ENCODE measurements at regions not wholly inside any gene's neighbourhood (a gene's known extent, or its start where the extent isn't known, plus 50 kb on each side); places are given as distances from the start of the nearest gene placed in this dataset.

GRCh38 chr5:58054018-58054417 lies 405.9 kb downstream of the PLK2 start:
- intact Hi-C loops (cut with DNase I; ENCODE audit: low total_unique reads) = loop anchor here (2.0 kb wide), 1 partner anchor 33 kb away; no protein-coding TSS in a partner anchor
- Histone ChIP-seq H3K27ac (no peak overlapping the region), H3K9me3 (no peaks in the 10 kb centered on the region), H3K4me3 (no peak overlapping the region), H3K4me1 (no peaks in the 10 kb centered on the region), H3K27me3 (no peaks in the 10 kb centered on the region), H3K36me3 (no peaks in the 10 kb centered on the region)
- TF ChIP-seq CTCF (IDR thresholded peaks at IDR 0.05) (no peak), POLR2AphosphoS5 (IDR thresholded peaks at IDR 0.05) (no peak), POLR2A (IDR thresholded peaks at IDR 0.05) (no peak)
- DNase-seq (ENCODE audit: low spot score in 2 of 2) = no peak

GRCh38 chr5:58048954-58049353 lies 410.9 kb downstream of the PLK2 start:
- no peaks in the 10 kb centered on the region for H3K36me3 ChIP-seq
- H3K27ac ChIP-seq = no peak overlapping the region
- intact Hi-C loops (cut with DNase I; ENCODE audit: low total_unique reads) = no loop called here
- H3K4me1 ChIP-seq = no peaks in the 10 kb centered on the region
- H3K27me3 ChIP-seq = no peaks in the 10 kb centered on the region
- DNase-seq (ENCODE audit: low spot score in 2 of 2) = no peak
- no peaks in the 10 kb centered on the region for H3K9me3 ChIP-seq
- no peak for TF ChIP-seq CTCF (IDR thresholded peaks at IDR 0.05)
- TF ChIP-seq POLR2A (IDR thresholded peaks at IDR 0.05) = no peak
- TF ChIP-seq POLR2AphosphoS5 (IDR thresholded peaks at IDR 0.05) = no peak
- no peak overlapping the region for H3K4me3 ChIP-seq

DNA sequence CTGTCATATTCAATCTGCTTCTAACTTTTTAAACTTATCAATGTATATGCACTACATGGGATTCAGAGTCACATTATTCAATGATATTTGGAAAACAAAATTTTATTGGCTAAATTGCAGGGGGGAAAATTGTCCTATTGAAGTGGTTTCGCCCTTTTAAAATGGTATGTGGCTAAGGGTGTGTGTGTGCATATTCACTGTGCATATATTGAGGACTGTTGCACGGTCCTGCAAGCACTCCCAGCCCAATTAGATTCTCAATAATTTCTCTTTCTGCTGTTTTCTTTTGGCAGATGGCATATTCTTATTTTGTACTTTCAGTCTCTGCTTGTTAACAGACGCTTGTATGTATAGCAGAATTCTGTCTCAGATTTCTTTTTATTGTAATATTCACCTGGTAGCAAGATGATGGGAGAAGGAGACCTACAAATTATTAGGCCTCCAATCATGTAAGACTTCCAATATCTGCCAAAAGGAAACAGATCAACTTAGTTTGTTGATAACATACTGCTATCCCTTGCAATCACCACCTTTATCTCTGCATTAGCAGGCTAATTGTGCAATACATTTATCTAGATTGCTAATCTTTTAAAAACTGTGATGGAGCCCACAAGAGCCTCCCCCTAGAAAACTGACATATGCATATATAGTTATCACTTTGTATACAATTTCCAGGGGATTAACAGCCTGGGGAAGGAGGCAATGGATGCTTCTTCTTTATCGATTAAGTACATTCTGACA lies 411.5 kb downstream of the PLK2 start:
- no peaks in the 10 kb centered on the region for H3K36me3 ChIP-seq
- H3K9me3 ChIP-seq = no peaks in the 10 kb centered on the region
- intact Hi-C loops (cut with DNase I; ENCODE audit: low total_unique reads) = no loop called here
- no peak for DNase-seq (ENCODE audit: low spot score in 2 of 2)
- TF ChIP-seq CTCF (IDR thresholded peaks at IDR 0.05) = no peak
- TF ChIP-seq POLR2A (IDR thresholded peaks at IDR 0.05) = no peak
- TF ChIP-seq POLR2AphosphoS5 (IDR thresholded peaks at IDR 0.05) = no peak
- H3K27ac ChIP-seq = no peak overlapping the region
- H3K4me1 ChIP-seq = no peaks in the 10 kb centered on the region
- H3K4me3 ChIP-seq = no peak overlapping the region
- H3K27me3 ChIP-seq = no peaks in the 10 kb centered on the region

- H3K9me3 ChIP-seq = no peaks in the 10 kb centered on the region
- H3K27me3 ChIP-seq = no peaks in the 10 kb centered on the region
- no peaks in the 10 kb centered on the region for H3K36me3 ChIP-seq
- TF ChIP-seq CTCF (IDR thresholded peaks at IDR 0.05) (no peak), POLR2AphosphoS5 (IDR thresholded peaks at IDR 0.05) (no peak), POLR2A (IDR thresholded peaks at IDR 0.05) (no peak)
- H3K4me3 ChIP-seq = no peak overlapping the region
- intact Hi-C loops (cut with DNase I; ENCODE audit: low total_unique reads) = no loop called here
- no peaks in the 10 kb centered on the region for H3K4me1 ChIP-seq
- DNase-seq (ENCODE audit: low spot score in 2 of 2) = no peak
- no peak overlapping the region for H3K27ac ChIP-seq
Measured at GRCh38 chr5:58046371-58046770, 413.5 kb downstream of the PLK2 start.

- DNase-seq (ENCODE audit: low spot score in 2 of 2) = no peak
- Histone ChIP-seq H3K36me3 (no peaks in the 10 kb centered on the region), H3K4me1 (peaks cover 0 to 2% of the 10 kb centered on the region in 2 donors), H3K4me3 (no peak overlapping the region), H3K27me3 (no peaks in the 10 kb centered on the region), H3K9me3 (no peaks in the 10 kb centered on the region), H3K27ac (no peak overlapping the region)
- intact Hi-C loops (cut with DNase I; ENCODE audit: low total_unique reads) = no loop called here
- TF ChIP-seq CTCF (IDR thresholded peaks at IDR 0.05) (no peak), POLR2A (IDR thresholded peaks at IDR 0.05) (no peak), POLR2AphosphoS5 (IDR thresholded peaks at IDR 0.05) (no peak)
Measured at GRCh38 chr5:58044166-58044565, 415.7 kb downstream of the PLK2 start.

Measured in breast epithelium (tissue), 4 donors.